ENCODE measurements at regions not wholly inside any gene's neighbourhood (a gene's known extent, or its start where the extent isn't known, plus 50 kb on each side); places are given as distances from the start of the nearest gene placed in this dataset.
"Not testable (repeated sequence)": the region's sequence is repeated elsewhere in the genome, so short reads cannot be mapped to it uniquely, and the experiment has no call there.

DNA sequence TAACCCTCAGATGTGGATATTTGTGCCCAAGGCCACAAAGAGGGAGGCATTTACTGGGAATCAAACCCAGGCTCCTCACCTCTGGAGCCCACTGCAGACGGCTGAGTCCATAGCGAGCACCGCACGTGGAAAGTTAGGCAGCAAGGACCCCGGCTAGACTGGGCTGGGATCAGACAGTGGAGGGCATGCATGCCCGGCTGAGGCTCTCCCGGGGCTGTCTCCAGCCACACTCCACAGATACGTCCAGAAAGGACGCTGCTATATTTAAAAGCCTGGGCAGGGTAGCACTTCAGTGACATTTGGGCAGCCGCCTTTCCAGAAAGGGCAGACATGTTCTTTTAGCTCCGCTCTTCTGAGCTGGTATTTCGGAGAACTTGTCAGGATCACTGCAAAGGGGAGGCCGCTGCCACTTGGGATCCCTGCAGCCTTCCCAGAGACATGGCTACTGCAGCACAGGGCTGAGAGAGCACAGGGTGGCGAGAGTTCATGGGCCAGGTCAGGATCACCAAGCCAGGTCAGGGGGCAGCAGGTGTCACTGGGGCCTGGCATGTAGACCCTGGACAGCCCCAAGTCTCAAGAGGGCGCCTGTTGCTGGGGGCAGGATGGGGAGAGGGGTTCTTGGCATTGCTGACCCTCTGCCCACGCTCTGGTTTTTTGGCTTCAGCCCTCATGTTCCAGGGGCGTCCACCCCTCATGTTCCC lies 121.7 kb downstream of the PHETA1 start:
- no peak for DNase-seq

DNA sequence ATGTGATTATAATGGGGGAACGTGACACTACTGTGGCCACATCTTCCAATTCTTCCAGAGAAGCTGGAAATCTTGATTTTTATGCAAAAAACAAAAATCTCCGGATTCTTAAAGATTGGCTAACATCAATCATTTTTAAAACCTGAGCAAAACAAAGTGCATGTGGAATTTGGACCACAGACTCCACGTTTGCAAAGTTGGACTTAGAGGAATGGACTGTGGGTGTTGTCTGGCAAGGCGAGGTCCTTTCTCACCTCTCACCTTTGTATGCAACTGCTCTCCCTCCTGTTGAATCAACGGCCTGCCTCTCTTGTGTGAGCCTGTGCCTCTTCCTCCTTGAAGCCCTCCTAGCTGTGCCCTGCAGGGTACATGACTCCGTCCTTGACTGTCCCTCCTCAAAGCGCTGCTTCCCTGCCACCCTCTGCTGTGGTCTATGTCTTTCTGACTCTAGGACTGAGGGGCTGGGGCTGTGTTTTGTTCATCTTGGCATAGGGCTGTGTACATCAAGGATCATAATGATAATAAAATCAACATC lies 122.4 kb downstream of the PHETA1 start:
- no peak for DNase-seq

DNA sequence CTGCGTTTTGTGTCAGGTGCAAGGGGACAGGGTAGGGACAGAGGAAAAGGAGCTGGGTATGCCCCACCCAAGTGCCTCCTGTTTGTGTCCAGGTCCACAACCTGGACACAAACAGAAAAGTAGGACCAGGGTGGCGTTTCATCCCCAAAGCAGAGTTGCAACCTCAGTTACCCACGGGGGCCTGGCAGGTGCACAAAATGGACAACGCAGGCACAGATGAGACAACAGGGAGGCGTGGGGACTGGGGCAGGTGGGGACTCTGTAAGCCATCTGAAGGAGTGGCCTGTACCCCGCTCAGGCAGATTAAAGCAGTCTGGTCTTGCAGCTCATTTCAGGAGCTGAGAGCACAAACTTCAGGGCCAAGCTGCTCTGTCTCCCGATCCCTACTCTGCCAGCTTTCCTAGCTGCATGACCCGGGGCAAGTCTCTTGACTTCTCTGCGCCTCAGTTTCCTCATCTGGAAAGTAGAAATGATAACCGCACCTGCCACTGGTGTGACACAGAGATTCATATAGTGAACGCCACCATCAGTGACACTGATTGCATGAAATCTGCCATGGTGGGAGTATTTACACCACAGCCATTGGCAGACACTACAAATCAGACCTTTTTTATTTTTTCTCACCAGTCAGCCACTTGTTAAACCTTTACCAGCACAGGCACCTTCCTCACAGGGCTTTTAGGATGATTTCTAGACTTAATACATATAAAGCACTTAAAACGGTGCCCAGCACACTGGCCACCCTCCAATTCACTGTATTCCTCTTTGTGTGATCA lies 123.0 kb downstream of the PHETA1 start:
- no peak for DNase-seq

DNA sequence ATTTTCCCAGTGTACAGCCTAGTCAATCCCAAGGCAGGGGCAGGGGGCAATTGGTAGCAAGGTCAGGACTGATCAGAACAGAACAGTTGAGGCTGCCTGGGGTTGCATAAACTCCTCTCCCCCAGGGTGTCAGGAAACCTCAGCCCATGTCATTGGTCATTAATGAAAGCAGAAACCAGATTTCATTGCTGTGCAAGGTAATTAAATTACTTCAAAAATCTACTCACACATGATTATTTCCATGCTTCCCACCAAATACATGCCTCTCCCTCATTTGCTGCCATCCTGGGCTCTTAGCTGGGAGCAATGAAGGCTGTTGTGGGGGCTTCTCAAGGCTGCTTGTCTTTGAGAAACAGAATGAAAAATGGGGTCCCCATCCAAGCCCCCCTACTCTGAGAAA lies 124.2 kb downstream of the PHETA1 start:
- no peak for DNase-seq

DNA sequence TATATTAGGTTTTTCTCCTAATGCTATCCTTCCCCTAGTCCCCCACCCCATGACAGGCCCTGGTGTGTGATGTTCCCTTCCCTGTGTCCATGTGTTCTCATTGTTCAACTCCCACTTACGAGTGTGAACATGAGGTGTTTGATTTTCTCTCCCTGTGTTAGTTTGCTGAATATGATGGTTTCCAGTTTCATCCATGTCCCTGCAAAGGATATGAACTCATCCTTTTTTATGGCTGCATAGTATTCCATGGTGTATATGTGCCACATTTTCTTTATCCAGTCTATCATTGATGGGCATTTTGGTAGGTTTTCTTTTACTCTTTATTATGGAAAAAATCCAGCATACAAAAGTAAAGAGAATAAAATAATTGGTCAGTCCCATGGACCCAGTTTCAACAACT lies 126.1 kb downstream of the PHETA1 start:
- not testable (repeated sequence) for DNase-seq

DNA sequence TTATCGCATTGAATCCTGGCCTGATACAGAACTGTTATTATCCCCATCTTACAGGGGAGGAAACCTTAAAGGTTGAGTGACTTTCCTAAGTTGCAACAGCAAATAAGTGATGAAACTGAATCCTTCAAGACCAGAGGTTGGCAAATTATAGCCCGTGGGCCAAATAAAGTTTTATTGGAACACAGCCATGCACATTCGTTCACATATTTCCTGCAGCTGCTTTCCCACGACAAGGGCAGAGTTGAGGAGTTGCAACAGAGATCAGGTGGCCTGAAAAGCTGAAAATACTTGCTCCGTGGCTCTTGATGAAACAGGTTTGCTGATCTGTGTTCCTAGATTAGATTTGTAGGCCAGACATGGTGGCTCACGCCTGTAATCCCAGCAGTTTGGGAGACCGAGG lies 126.7 kb downstream of the PHETA1 start:
- no peak for DNase-seq

DNA sequence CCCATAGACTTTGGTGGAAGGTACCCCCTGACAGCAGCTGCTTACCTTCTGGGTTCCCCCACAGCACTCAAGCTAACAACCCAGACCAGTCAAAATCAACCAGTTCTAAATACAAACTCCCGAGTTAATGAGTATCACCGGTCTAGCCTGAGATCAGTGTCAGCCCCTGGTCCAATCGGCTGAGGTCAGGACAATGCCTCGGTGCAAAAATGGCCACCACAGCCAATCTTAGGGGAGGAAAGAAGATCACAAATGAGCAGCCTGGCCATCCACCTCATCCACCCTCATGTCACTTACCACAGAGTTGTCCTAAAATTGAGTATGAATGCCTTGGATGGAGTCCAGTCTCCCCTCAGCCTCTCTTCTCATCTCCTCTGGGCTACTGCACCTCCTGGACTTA lies 128.5 kb downstream of the PHETA1 start:
- no peak for DNase-seq

DNA sequence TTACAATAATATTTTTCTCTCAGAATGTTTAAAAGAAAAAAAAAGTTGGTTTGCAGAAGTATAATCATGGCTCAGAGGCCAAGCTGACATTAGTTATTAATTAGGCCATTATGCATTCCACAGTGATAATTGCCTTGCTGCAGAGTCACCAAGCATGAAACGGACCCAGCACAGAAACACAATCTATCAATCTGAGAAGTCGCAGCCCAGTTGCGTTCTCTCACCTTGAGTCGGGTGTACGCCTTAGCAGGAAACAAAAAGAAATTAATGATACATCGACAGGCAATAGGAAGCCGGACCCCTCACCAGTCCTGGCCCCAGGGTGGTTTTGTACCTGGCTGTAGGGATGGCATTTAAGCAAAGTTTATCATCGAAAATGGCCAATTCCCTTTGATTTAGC lies 129.7 kb downstream of the PHETA1 start:
- DNase-seq = no peak

DNA sequence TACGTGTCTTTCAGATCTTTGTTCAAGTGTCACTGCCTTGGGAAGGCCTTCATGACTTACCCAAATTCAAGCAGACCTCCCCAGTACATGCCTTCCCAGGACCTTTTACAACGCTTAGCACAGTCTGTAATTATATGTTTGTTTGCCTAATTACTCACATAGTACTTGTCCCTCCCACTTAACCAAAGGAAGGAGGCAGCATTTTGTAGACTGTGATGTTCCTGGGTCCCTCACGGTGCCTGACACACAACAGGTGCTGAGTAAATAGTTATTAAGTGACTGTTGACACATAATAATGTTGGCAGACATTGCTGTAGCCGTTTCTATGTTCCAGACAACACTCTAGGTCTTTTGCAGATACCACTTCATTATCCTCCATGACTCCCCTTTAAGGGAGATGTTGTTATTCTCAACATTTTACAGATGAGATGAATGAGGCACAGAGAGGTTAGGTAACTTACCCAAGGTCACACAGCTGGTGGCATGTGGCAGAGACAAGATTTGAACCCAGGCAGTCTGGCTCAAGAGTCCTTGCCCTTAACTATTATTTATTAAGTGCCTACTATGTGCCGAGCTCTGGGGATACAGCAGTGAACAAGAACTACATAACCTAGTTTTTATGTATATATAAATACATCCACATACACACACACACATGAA lies 130.7 kb downstream of the PHETA1 start:
- DNase-seq = no peak

DNA sequence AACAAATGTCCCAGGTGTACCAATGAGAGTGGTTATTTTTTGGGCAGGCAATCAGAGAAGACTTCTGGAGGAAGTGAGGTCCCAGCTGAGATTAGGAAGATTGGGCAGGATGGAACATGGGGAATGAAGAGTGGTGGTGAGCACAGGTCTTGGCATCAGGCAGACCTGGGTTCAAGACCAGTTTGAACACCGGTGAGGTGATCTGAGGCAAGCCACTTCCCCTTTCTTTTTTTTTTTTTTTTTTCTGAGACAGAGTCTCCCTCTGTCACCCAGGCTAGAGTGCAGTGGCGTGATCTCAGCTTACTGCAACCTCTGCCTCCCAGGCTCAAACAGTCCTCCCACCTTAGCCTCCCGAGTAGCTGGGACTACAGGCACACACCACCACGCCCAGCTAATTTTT lies 134.4 kb downstream of the PHETA1 start:
- DNase-seq = not testable (repeated sequence)

DNA sequence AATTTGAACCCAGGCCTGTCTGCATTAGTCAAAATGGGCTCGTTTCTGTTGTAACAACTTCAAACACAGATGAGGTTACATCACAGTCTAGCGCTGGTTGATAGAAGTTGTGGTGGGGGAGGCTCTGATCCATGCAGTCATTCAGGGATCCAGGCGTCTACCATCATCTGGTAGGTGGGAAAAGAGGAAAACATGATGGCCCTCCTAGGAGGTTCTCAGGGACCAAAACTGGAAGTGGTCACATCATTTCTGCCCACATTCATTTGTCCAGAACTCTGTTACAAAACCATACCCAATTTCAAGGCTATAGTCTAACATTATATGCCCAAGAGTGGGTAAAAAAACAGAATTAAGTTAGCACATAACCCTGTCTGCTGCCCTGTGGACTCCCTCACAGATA lies 135.1 kb downstream of the PHETA1 start:
- DNase-seq = no peak

DNA sequence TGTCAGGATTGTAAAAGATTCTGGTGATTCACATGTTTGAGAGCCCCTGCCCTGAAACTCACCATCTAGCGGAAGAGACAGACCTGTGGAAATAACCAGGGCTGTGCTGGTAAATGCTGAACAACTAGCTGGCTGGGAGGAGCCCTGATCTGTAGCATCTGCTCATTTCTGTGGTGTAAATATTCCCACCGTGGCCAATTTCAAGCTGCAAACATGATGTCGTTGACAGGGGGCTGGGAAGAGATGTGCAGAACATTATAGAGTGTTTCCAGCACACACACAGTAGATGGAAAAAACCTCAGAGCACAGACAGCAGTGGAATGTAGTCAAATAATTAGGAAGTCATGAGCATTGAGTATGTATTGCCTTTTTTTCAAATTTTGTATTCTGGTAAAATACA lies 138.2 kb downstream of the PHETA1 start:
- DNase-seq = no peak

DNA sequence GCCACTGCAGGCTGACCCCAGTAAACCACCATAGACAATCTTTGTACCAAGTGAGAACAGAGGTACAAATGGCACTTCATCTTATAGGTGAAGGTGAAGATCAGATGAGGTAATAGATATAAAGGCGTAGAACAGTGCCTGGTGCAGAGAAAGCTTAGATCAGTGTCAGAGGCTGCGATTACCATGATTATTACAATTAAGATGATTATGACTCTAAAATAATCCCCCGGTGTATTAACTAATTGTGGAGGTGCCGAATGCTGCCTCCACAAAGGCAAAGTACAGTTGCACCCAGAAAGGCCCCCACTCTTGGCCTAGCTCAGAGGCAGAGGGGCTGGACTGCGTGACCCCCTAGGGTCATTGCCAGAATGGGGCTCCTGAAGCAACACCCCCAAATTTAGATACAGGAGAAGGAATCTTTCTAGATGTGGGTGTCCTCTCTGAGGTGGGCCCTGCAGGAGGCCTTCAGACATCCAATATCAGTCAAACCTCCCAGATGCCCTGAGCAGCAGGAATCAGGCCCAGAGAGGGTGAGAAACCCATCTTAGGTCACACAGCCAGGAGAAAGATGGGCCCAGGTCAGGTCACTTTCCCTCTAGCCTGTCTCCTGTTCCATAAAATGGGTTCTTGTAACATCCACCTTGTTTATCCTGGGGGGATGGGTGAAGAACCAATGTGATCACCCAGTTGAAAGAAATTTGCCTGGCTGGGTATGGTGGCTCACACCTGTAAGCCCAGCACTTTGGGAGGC lies 139.8 kb downstream of the PHETA1 start:
- no peak for DNase-seq

DNA sequence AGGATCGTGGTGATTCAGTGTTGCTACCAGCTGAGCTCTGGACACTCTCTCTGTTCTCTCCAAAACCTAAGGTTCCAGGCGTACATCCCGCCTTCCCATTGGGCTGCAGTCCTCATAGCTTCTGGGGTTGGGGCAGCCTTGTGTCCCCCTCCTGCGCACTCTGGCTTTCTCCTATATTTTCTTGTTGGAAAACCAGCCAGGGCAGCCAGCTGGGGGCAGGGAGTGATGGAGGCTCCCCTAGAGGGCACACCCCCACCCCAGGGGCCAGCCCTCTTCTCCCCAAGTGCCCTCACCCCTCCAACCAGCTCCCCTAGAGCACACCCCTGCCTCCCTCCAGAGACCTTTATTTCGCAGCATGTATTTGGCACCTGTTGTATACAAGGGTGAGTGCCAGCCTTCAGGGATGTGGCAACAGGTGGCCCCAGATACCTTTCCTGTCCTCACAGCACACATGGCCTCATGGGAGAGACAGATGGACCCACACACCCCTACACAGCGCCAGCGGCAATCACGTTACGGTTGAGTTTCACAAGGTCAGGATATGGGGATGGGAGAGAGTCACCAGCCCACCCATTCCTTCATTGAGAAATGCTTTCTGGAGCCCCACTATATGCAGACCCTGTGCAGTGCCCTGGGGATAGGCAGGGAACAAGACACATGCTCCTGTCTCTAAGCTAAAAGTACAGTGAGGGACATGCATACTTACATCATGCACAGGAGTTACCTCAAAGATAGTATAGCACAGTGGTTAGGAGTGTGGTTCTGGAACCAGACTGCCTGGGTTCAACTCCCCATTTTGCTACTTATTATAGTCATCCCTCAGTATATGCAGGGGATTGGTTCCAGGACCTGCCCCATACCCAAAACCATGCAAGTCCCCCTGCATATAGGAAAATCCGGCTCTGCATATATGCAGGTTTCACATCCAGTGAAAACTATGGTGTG lies 141.1 kb downstream of the PHETA1 start:
- no peak for DNase-seq

DNA sequence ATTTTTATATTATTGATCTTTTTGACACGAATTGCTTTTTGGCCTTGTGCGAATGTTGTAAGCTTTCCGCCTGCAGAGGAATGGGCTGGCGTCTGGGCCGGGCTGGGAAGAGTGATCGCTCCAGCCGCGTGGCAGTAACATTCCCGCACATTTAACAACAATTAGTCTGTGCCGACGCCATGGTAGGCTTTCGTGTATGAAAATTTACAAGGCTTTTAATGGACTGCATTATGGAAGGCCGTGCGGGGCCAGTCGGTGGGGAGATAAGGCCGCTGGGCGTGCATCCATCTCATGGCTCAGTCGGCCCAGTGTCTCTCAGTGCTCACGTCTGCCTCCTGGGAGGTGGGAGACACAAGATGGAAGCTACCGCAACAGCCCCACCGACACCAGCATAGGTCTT lies 142.2 kb downstream of the PHETA1 start:
- DNase-seq = no peak

DNA sequence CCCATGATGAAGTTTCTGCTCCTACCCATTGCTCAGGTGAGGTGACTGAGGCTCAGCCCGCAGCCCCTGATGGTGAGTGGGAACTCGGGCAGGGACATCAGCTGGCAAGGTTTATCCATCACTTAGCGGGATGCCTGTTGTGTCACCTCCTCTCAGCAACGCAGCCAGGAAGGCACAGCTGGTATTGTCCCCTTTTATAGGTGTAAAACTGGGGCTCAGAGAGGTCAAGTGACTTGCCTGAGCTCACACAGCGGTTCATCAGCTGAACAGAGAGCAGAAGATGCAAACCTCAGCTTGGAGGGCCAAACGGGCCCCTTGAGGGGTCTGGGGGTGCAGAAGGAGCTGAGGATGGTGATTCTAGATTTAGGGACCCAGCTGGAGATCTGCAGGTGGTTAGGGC lies 143.6 kb downstream of the PHETA1 start:
- DNase-seq = no peak

DNA sequence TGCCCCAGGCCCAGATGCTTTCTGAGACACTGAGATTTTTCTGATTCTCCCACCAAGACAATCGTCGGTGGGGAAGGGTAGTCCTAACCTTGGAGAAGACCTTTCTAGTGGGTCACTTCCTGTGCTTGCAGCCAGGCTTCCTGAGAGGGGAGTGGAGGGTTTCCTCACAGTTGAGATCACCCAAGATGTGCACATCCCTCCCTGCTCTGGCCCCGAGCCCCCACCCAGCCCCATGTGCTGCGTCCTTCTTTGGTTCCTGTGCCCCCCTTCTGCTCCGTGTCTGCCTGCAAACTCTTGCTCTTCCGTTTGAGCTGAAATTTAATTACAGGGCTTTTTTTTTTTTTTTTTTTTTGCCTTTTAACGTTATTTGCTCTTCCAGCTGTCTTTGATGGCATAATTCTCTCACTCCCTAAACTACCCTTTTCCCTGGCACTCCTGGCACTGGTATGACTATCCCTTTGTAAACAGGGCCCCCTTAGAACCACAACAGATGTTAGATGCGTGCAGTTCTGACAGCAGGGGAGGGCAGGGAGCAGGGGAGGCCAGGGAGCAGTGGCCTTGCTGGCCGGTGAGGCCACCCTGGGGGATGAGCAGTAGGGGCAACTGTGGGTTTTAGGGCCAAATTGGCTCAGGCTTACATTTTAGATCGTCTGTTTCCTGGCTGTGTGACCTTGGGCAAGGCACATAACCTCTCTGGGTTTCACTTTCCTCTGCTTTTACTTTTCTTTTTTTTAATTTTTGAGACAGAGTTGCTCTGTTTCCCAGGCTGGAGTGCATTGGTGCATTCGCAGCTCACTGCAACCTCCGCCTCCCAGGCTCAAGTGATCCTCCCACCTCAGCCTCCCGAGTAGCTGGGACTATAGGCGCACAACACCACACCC lies 144.5 kb downstream of the PHETA1 start:
- DNase-seq = no peak

DNA sequence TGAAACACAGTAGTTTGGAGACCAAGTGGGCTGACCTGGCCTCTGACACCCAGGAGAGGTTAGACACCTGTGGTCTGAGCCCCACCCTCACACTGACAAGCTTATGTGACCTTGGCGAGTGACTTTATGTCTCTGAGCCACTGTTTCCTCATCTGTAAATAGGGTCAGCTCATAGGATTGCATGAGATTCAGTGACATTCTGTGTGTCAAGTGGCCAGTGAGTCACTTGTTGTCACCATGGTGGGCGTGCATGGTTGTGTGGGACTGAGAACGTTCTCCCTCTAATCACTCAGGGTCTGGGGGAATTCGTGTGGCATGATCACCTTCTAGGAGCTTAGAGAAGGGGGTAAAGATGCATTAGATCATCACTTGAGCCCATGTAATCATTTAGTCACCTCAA lies 146.4 kb downstream of the PHETA1 start:
- DNase-seq = no peak

DNA sequence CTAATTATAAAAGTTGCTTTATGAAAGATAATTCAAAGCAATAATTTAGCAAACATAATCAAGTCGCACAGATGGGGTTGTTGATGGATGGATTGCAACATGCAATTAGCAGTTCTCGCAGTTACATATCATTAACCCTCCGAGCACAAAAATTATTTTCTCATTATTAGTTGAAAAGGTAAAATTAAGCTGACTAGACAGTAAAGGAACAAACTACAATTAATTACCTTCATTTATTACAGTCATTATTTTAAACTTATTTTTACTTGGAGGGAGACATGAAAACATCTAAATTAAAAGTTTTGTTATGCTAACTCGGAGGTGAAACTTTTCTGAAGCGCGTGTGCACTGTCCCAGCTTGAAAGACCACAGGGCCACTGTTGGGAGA lies 146.9 kb downstream of the PHETA1 start:
- DNase-seq = no peak

DNA sequence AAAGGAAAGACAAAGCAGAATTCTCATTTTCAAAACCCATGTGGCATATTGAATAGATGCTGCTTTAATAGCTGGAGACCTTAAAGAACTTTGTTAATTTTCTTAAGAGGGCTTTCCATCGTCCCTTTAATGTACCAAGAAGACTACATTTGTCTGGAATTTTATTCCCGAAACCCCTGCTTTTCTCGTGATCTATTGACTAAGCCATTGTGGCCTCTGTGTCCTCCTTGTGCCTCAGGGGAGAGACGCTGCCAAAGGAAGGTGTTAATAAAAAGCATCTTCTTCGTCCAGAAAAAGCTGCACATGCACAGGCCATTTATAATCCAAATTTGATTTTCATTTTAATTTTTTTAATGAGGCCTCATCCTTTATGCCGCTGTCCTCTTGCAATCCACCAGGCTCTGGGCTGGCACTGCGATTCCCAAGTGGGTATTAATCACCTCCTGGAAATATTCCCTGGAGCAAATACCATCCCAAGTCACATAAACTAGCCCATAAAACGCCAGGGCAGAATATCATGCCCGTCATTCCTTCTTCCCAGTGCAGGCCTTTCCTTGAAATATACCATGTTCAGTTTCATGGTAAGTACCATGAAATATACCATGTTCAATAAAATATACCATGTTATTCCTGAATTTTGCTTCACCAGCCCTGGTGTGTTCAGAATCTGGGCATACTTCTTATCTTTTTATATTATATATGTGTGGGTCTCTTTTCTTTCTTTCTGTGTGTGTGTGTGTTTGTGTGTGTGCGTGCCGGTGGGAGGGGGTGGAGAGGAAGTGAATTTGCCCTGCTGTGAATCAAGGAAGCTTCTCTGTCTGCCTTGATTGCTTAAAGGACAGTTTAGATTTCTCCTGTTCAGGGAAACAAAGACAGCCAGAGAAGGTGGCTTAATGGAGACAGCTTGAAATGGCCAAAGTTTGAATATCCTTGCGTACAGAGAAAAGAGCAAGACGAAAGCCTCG lies 147.6 kb downstream of the PHETA1 start:
- no peak for DNase-seq

Data from activated CD4-positive, CD25-positive, alpha-beta regulatory T cell (primary cell).